SK-N-MC (cell line): ENCODE measurements at regions not wholly inside any gene's neighbourhood (a gene's known extent, or its start where the extent isn't known, plus 50 kb on each side); places are given as distances from the start of the nearest gene placed in this dataset.

Source experiments
- DNase-seq: peaks from one replicate; pipeline ENCODE4 v3.0.0-alpha.2; 2011; ENCODE audit warnings: low read depth, low spot score
- H3K27ac ChIP-seq: fragments of 200-600 bp; sonication (generic); 2 replicates; pipeline ENCODE4 v1.5.1; 2016; ENCODE audit warnings: mixed run types
- H3K36me3 ChIP-seq: fragments of 200-600 bp; sonication (generic); 2 replicates; pipeline ENCODE4 v1.6.1; 2017; ENCODE audit warnings: antibody characterized with exemption, low read length, mixed read lengths; ENCODE audit not compliant: insufficient read depth
- H3K4me3 ChIP-seq: fragments of 200-600 bp; sonication (generic); 2 replicates; pipeline ENCODE4 v1.5.1; 2016
- H3K9ac ChIP-seq: fragments of 200-600 bp; sonication (generic); 2 replicates; pipeline ENCODE4 v1.8.0; 2017; ENCODE audit warnings: mixed run types, mixed read lengths; ENCODE audit not compliant: insufficient read length
- H3K9me3 ChIP-seq: fragments of 200-600 bp; sonication (generic); 2 replicates; pipeline ENCODE4 v1.6.1; 2017; ENCODE audit warnings: low read depth, mild to moderate bottlenecking, antibody characterized with exemption, low read length, moderate library complexity, mixed read lengths
- EZH2 ChIP-seq: fragments of 200-600 bp; sonication (generic); IDR thresholded peaks from one replicate; pipeline ENCODE4 v1.6.1; 2017; ENCODE audit warnings: antibody characterized with exemption
- FOXP2 ChIP-seq: optimal IDR thresholded peaks from 2 replicates; pipeline ENCODE3; 2011; ENCODE audit warnings: mild to moderate bottlenecking, moderate library complexity; ENCODE audit not compliant: insufficient read depth; ENCODE audit errors: extremely low read length, control extremely low read depth
- POLR2AphosphoS5 ChIP-seq: IDR thresholded peaks from 2 replicates; pipeline ENCODE4 v1.6.1; 2012; ENCODE audit warnings: mild to moderate bottlenecking, low read depth, low read length, borderline replicate concordance

DNA sequence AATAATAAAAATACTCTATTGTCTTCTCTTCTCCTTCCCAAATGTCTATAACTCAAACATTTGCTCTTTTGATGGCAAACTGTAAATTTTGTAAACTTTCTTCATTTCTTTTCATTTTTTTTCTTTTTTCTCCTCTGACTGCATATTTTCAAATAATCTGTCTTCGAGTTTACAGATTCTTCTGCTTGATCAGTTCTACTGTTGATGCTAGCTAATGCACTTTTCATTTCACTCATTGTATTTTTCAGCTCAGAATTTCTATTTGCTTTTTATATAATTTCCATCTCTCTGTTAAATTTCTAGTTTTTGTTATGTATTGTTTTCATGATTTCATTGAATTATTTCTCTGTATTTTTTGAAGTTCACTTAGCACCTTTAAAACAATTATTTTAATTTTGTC lies 646.8 kb upstream of the INTU start:
- TF ChIP-seq POLR2AphosphoS5 (no peak), EZH2 (no peak), FOXP2 (no peak)
- H3K36me3 ChIP-seq: no peaks in the 10 kb centered on the region
- H3K9ac ChIP-seq: no peak overlapping the region
- no peak overlapping the region for H3K27ac ChIP-seq
- H3K9me3 ChIP-seq: no peaks in the 10 kb centered on the region; the same call in 1 of the 2 replicates
- H3K4me3 ChIP-seq: no peak overlapping the region
- DNase-seq: no peak

DNA sequence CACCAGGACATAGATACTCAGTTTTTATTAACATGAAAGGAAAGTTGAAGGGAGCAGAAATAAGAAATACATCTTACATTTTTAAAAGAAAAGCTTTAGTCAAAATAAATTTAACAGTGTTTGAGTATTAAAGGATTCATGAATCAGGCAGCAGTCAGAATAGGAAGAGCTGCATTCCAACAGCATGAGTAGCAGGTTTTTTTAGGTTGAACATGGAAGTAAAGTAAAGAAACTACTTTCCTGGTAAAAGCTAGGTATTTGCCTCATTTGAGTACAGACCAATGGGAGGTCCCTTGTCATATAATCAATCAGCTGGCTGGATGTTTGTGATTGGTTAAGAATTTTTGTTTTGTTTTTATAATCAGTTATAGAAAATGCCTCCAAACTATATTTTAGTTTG lies 645.9 kb upstream of the INTU start:
- no peak for DNase-seq
- no peaks in the 10 kb centered on the region; the same call in 1 of the 2 replicates for H3K9me3 ChIP-seq

DNA sequence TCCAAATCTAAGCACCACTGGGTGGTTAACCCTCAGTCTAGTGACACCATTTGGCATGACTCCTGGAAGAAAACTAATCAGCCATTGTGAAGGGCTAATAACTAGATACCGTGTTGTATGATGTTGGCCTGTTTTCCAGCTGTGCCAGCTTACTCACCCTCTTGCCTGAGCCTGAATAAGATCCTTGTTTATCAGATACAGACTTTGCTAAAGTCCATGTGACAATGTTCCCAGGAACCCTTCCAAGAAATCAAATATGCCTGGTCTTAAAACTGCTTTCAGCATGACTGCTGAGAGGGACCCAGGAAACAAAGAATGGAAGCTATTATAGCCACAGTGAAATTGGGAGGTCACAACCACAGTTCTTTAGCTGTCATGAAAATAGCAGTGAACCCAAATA lies 640.8 kb upstream of the INTU start:
- Histone ChIP-seq H3K36me3 (no peaks in the 10 kb centered on the region), H3K9ac (no peak overlapping the region), H3K27ac (no peak overlapping the region), H3K9me3 (peaks cover 3% of the 10 kb centered on the region; the same call in 1 of the 2 replicates), H3K4me3 (no peak overlapping the region)
- no peak for TF ChIP-seq POLR2AphosphoS5
- no peak for TF ChIP-seq EZH2
- no peak for TF ChIP-seq FOXP2
- DNase-seq: no peak

More for the DNA sequence above, 645.9 kb upstream of the INTU start:
- TF ChIP-seq POLR2AphosphoS5: no peak
- no peak for TF ChIP-seq EZH2
- TF ChIP-seq FOXP2: no peak
- H3K4me3 ChIP-seq: no peak overlapping the region
- H3K27ac ChIP-seq: no peak overlapping the region
- no peaks in the 10 kb centered on the region for H3K36me3 ChIP-seq
- no peak overlapping the region for H3K9ac ChIP-seq

GRCh38 chr4:126992910-126993309 lies 639.8 kb upstream of the INTU start:
- TF ChIP-seq POLR2AphosphoS5 (no peak), FOXP2 (no peak), EZH2 (no peak)
- Histone ChIP-seq H3K9me3 (peaks cover 3% of the 10 kb centered on the region; the same call in 1 of the 2 replicates), H3K4me3 (no peak overlapping the region), H3K9ac (no peak overlapping the region), H3K27ac (no peak overlapping the region), H3K36me3 (no peaks in the 10 kb centered on the region)
- DNase-seq: no peak

- no peak for DNase-seq
- Histone ChIP-seq H3K9me3 (peaks cover 3% of the 10 kb centered on the region; the same call in 1 of the 2 replicates), H3K27ac (no peak overlapping the region), H3K9ac (no peak overlapping the region), H3K4me3 (no peak overlapping the region), H3K36me3 (peaks cover under 1% of the 10 kb centered on the region; the same call in 1 of the 2 replicates)
- no peak for TF ChIP-seq EZH2
- no peak for TF ChIP-seq FOXP2
- no peak for TF ChIP-seq POLR2AphosphoS5
Measured at GRCh38 chr4:126993351-126993750, 639.4 kb upstream of the INTU start.

DNA sequence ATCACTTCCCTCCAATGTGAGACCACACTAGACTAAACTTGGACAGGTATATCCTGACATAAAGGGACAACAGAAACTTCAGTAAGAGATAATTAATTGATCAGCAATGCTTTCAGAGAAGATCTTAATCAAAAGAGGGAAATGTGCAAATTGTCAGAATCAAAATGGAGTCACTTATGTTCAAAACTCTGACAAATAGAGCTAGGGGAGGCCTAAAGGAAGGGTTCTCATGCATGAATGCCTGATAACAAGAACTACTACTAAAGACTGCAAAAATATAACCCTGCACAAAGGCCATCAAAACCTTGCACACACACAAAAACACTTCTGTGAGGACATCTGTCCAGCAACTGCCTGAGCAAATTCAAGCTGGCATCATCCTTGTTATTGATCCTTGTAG lies 637.5 kb upstream of the INTU start:
- DNase-seq: no peak
- Histone ChIP-seq H3K4me3 (no peak overlapping the region), H3K36me3 (peaks cover 3% of the 10 kb centered on the region; the same call in 1 of the 2 replicates), H3K27ac (peak overlapping the region; percentile 98; the same call in 1 of the 2 replicates), H3K9ac (no peak overlapping the region), H3K9me3 (peaks cover 3% of the 10 kb centered on the region; the same call in 1 of the 2 replicates)
- no peak for TF ChIP-seq POLR2AphosphoS5
- no peak for TF ChIP-seq EZH2
- TF ChIP-seq FOXP2: no peak

DNA sequence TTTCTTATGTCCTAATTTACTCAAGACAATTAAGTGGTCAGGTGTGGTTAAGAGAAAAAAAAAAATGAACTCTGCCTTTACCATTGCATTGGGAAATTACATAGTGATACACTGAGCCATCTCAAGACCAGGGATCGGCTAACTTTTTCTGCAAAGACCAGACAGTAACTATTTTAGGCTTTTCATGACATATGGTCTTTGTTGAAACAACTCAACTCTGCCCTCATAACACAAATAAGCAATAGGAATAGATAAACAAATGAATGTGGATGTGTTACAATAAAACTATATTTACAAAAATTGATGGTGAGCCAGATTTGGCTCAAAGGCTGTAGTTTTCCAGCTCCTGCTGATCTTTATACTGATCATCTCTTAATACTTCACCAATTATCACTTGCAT lies 632.6 kb upstream of the INTU start:
- Histone ChIP-seq H3K4me3 (no peak overlapping the region), H3K27ac (peak overlapping the region; percentile 98), H3K9me3 (no peaks in the 10 kb centered on the region), H3K36me3 (peaks cover 3% of the 10 kb centered on the region; the same call in 1 of the 2 replicates), H3K9ac (no peak overlapping the region)
- no peak for DNase-seq
- no peak for TF ChIP-seq POLR2AphosphoS5
- TF ChIP-seq EZH2: no peak
- TF ChIP-seq FOXP2: no peak

GRCh38 chr4:127000846-127001245 lies 631.9 kb upstream of the INTU start:
- TF ChIP-seq EZH2 (no peak), FOXP2 (no peak), POLR2AphosphoS5 (no peak)
- Histone ChIP-seq H3K27ac (peak overlapping the region; percentile 98), H3K36me3 (peaks cover 3% of the 10 kb centered on the region; the same call in 1 of the 2 replicates), H3K4me3 (peak overlapping the region; percentile 18), H3K9ac (peak overlapping the region; percentile 55), H3K9me3 (no peaks in the 10 kb centered on the region)
- DNase-seq: no peak

DNA sequence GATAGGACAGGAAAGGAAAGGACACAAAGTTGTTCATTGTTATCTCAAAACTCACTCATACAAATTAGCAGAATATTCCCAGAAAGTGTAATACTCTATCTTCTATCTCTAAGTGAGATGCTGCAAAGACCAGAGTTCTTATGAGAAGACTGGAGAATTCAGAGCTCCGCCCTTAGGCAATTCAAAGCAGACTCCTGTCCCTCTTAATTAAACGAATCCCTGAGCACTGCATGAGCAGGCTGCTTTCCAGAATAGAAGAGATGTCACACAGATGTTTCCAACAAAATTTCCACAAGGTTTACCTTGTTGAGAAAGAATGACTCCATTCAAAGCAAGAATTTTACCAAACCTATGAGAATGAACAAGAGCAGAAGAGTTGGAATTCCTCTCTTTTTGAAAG lies 630.8 kb upstream of the INTU start:
- TF ChIP-seq FOXP2 (no peak), POLR2AphosphoS5 (peak; percentile 26; the same call in 1 of the 2 replicates)
- H3K4me3 ChIP-seq: peak overlapping the region; percentile 54
- no peaks in the 10 kb centered on the region for H3K9me3 ChIP-seq
- DNase-seq: peak; percentile 81
- peak overlapping the region; percentile 45 for H3K9ac ChIP-seq
- H3K36me3 ChIP-seq: peaks cover 3% of the 10 kb centered on the region; the same call in 1 of the 2 replicates
- peak overlapping the region; percentile 98 for H3K27ac ChIP-seq
